Endothelial cell of umbilical vein (primary cell): ENCODE measurements at regions not wholly inside any gene's neighbourhood (a gene's known extent, or its start where the extent isn't known, plus 50 kb on each side); places are given as distances from the start of the nearest gene placed in this dataset.

ENCODE experiments used
- EZH2 ChIP-seq: IDR thresholded peaks from 2 replicates; pipeline ENCODE4 v1.6.1; 2012; ENCODE audit warnings: borderline replicate concordance, low read depth, mild to moderate bottlenecking, moderate library complexity, low read length, inconsistent platforms; ENCODE audit not compliant: severe bottlenecking
- GATA2 ChIP-seq: IDR thresholded peaks from 2 replicates; pipeline ENCODE4 v1.7.0; 2011; ENCODE audit warnings: low read depth, mild to moderate bottlenecking, moderate library complexity, mixed read lengths, low read length; ENCODE audit not compliant: insufficient read length, insufficient read depth
- JUN ChIP-seq: IDR thresholded peaks from 2 replicates; pipeline ENCODE4 v1.6.1; 2011; ENCODE audit warnings: borderline replicate concordance, low read depth; ENCODE audit not compliant: insufficient read length, insufficient read depth
- POLR2A ChIP-seq: IDR thresholded peaks from 2 replicates; pipeline ENCODE4 v1.6.1; 2012; ENCODE audit warnings: low read depth, mild to moderate bottlenecking, control low read depth, low read length
- TF ChIP-seq, protein P1 (sequence below), 2 donors: IDR thresholded peaks; 1 replicate in 1 of 2; 2 replicates in 1 of 2; pipeline ENCODE4 v1.5.1; 2011; ENCODE audit warnings: low read length in 2 of 2, mild to moderate bottlenecking in 2 of 2, moderate library complexity in 2 of 2, control low read depth in 1 of 2, inconsistent platforms in 1 of 2, low read depth in 1 of 2; ENCODE audit not compliant: insufficient read depth in 1 of 2; ENCODE audit errors: extremely low read depth in 1 of 2
- TF ChIP-seq, protein P2 (sequence below): IDR thresholded peaks from 2 replicates; pipeline ENCODE4 v1.6.1; 2011; ENCODE audit not compliant: insufficient read depth, insufficient read length

DNA sequence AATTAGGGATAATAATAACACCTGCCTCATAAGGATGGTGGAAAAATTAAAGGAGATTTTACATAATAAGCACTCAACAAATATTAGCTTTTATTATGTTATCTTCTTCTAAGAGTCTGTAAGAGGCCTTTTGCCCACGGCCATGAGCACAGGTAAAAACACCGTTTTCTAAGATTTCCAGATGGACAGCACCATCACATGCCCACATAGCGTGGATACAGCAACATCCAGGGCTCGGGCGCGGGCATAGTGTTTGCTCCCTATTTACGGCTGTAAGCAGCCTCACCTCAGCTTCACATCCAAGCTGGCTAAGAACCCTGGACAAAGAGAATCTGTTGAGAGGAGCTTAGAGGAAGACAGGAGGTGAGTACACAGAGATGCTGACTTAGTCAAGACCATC, 216.4 kb upstream of the IRF2BP2 start:
- TF ChIP-seq, protein P1, sequence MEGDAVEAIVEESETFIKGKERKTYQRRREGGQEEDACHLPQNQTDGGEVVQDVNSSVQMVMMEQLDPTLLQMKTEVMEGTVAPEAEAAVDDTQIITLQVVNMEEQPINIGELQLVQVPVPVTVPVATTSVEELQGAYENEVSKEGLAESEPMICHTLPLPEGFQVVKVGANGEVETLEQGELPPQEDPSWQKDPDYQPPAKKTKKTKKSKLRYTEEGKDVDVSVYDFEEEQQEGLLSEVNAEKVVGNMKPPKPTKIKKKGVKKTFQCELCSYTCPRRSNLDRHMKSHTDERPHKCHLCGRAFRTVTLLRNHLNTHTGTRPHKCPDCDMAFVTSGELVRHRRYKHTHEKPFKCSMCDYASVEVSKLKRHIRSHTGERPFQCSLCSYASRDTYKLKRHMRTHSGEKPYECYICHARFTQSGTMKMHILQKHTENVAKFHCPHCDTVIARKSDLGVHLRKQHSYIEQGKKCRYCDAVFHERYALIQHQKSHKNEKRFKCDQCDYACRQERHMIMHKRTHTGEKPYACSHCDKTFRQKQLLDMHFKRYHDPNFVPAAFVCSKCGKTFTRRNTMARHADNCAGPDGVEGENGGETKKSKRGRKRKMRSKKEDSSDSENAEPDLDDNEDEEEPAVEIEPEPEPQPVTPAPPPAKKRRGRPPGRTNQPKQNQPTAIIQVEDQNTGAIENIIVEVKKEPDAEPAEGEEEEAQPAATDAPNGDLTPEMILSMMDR (IDR thresholded peaks at IDR 0.05; ENCODE audit: extremely low read depth in 1 of 2, insufficient read depth in 1 of 2, low read depth in 1 of 2, low read length in 2 of 2): no peak
- TF ChIP-seq EZH2: no peak
- TF ChIP-seq POLR2A: no peak
- TF ChIP-seq, protein P2, sequence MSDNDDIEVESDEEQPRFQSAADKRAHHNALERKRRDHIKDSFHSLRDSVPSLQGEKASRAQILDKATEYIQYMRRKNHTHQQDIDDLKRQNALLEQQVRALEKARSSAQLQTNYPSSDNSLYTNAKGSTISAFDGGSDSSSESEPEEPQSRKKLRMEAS: no peak
- no peak for TF ChIP-seq GATA2
- TF ChIP-seq JUN: no peak
